ENCODE measurements at regions not wholly inside any gene's neighbourhood (a gene's known extent, or its start where the extent isn't known, plus 50 kb on each side); places are given as distances from the start of the nearest gene placed in this dataset.

- Histone ChIP-seq H3K4me3 (no peak overlapping the region), H3K36me3 (no peaks in the 10 kb centered on the region), H3K27me3 (replicated peaks; ENCODE audit: insufficient read depth) (no peaks in the 10 kb centered on the region), H3K9me3 (no peaks in the 10 kb centered on the region), H3K4me1 (replicated peaks) (no peaks in the 10 kb centered on the region), H3K27ac (no peak overlapping the region)
- intact Hi-C loops (cut with DNase I): no loop called here
- TF ChIP-seq POLR2A (IDR thresholded peaks at IDR 0.05) (no peak), POLR2AphosphoS5 (IDR thresholded peaks at IDR 0.05) (no peak), CTCF (IDR thresholded peaks at IDR 0.05) (no peak)
- DNase-seq (ENCODE audit: low spot score): no peak
- 70% methylated on average over 3 of the region's 3 CpGs for WGBS
These were observed 83.8 kb downstream of the CAVIN4 start for GRCh38 chr9:100661668-100662067.

GRCh38 chr9:100662122-100662521 is 84.2 kb downstream of the CAVIN4 start:
- intact Hi-C loops (cut with DNase I): no loop called here
- H3K9me3 ChIP-seq: no peaks in the 10 kb centered on the region
- H3K27ac ChIP-seq: no peak overlapping the region
- no peaks in the 10 kb centered on the region for H3K27me3 ChIP-seq (replicated peaks; ENCODE audit: insufficient read depth)
- no peak for DNase-seq (ENCODE audit: low spot score)
- no peak overlapping the region for H3K4me3 ChIP-seq
- no peaks in the 10 kb centered on the region for H3K36me3 ChIP-seq
- no peaks in the 10 kb centered on the region for H3K4me1 ChIP-seq (replicated peaks)
- 8% methylated on average over 1 of the region's 1 CpG for WGBS
- TF ChIP-seq POLR2AphosphoS5 (IDR thresholded peaks at IDR 0.05) (no peak), CTCF (IDR thresholded peaks at IDR 0.05) (no peak), POLR2A (IDR thresholded peaks at IDR 0.05) (no peak)

- H3K4me3 ChIP-seq: no peak overlapping the region
- no peak overlapping the region for H3K27ac ChIP-seq
- H3K27me3 ChIP-seq (replicated peaks; ENCODE audit: insufficient read depth): no peaks in the 10 kb centered on the region
- TF ChIP-seq POLR2A (IDR thresholded peaks at IDR 0.05): no peak
- TF ChIP-seq POLR2AphosphoS5 (IDR thresholded peaks at IDR 0.05): no peak
- no peak for TF ChIP-seq CTCF (IDR thresholded peaks at IDR 0.05)
- no peaks in the 10 kb centered on the region for H3K9me3 ChIP-seq
- H3K36me3 ChIP-seq: no peaks in the 10 kb centered on the region
- intact Hi-C loops (cut with DNase I): no loop called here
- no peak for DNase-seq (ENCODE audit: low spot score)
- 78% methylated on average over 5 of the region's 5 CpGs for whole genome bisulfite sequencing
- H3K4me1 ChIP-seq (replicated peaks): no peaks in the 10 kb centered on the region
These were observed 89.6 kb downstream of the CAVIN4 start for GRCh38 chr9:100667448-100667847.

- H3K27ac ChIP-seq: no peak overlapping the region
- TF ChIP-seq CTCF (IDR thresholded peaks at IDR 0.05) (no peak), POLR2A (IDR thresholded peaks at IDR 0.05) (no peak), POLR2AphosphoS5 (IDR thresholded peaks at IDR 0.05) (no peak)
- H3K9me3 ChIP-seq: no peaks in the 10 kb centered on the region
- H3K4me3 ChIP-seq: no peak overlapping the region
- H3K27me3 ChIP-seq (replicated peaks; ENCODE audit: insufficient read depth): no peaks in the 10 kb centered on the region
- 73% methylated on average over 6 of the region's 6 CpGs for WGBS
- intact Hi-C loops (cut with DNase I): no loop called here
- no peak for DNase-seq (ENCODE audit: low spot score)
- no peaks in the 10 kb centered on the region for H3K4me1 ChIP-seq (replicated peaks)
- no peaks in the 10 kb centered on the region for H3K36me3 ChIP-seq
These were observed 90.1 kb downstream of the CAVIN4 start for GRCh38 chr9:100668024-100668423.

GRCh38 chr9:100669968-100670367 is 92.1 kb downstream of the CAVIN4 start:
- no peak overlapping the region for H3K4me3 ChIP-seq
- intact Hi-C loops (cut with DNase I): no loop called here

More at GRCh38 chr9:100669968-100670367, 92.1 kb downstream of the CAVIN4 start:
- Histone ChIP-seq H3K36me3 (no peaks in the 10 kb centered on the region), H3K4me1 (replicated peaks) (no peaks in the 10 kb centered on the region), H3K27ac (no peak overlapping the region), H3K27me3 (replicated peaks; ENCODE audit: insufficient read depth) (no peaks in the 10 kb centered on the region), H3K9me3 (no peaks in the 10 kb centered on the region)
- no peak for TF ChIP-seq CTCF (IDR thresholded peaks at IDR 0.05)
- TF ChIP-seq POLR2A (IDR thresholded peaks at IDR 0.05): no peak
- no peak for TF ChIP-seq POLR2AphosphoS5 (IDR thresholded peaks at IDR 0.05)
- no peak for DNase-seq (ENCODE audit: low spot score)
- 34% methylated on average over 8 of the region's 8 CpGs for WGBS

All from prostate gland (tissue), 2 donors.